Ishikawa (cell line): ENCODE measurements at regions not wholly inside any gene's neighbourhood (a gene's known extent, or its start where the extent isn't known, plus 50 kb on each side); places are given as distances from the start of the nearest gene placed in this dataset.

ENCODE experiments used
- CEBPB ChIP-seq: IDR thresholded peaks from 2 replicates; pipeline ENCODE4 v1.6.1; 2012
- CREB1 ChIP-seq: IDR thresholded peaks from 2 replicates; pipeline ENCODE4 v1.6.1; 2012; ENCODE audit warnings: low read depth
- EGR1 ChIP-seq: IDR thresholded peaks from 2 replicates; pipeline ENCODE4 v1.6.1; 2012
- EP300 ChIP-seq: IDR thresholded peaks from 2 replicates; pipeline ENCODE4 v1.6.1; 2012; ENCODE audit warnings: borderline replicate concordance
- FOXM1 ChIP-seq: IDR thresholded peaks from 2 replicates; pipeline ENCODE4 v1.6.1; 2012; ENCODE audit warnings: low read depth, borderline replicate concordance
- NFIC ChIP-seq: IDR thresholded peaks from 2 replicates; pipeline ENCODE4 v1.6.1; 2012
- RAD21 ChIP-seq: IDR thresholded peaks from 2 replicates; pipeline ENCODE4 v1.6.1; 2012; ENCODE audit warnings: low read depth
- REST ChIP-seq: IDR thresholded peaks from 2 replicates; pipeline ENCODE4 v1.6.1; 2012; ENCODE audit warnings: low read depth, mild to moderate bottlenecking
- TAF1 ChIP-seq: IDR thresholded peaks from 2 replicates; pipeline ENCODE4 v1.6.1; 2012; ENCODE audit warnings: low read depth, mild to moderate bottlenecking
- TCF12 ChIP-seq: IDR thresholded peaks from 2 replicates; pipeline ENCODE4 v1.6.1; 2012; ENCODE audit warnings: low read depth
- TEAD4 ChIP-seq: IDR thresholded peaks from 2 replicates; pipeline ENCODE4 v1.6.1; 2012
- YY1 ChIP-seq: IDR thresholded peaks from 2 replicates; pipeline ENCODE4 v1.6.1; 2012; ENCODE audit warnings: low read depth
- ZBTB7A ChIP-seq: IDR thresholded peaks from 2 replicates; pipeline ENCODE4 v1.6.1; 2012; ENCODE audit warnings: low read depth
- TF ChIP-seq, protein P1 (sequence below): IDR thresholded peaks from 2 replicates; pipeline ENCODE4 v1.6.1; 2012
- TF ChIP-seq, protein P2 (sequence below): IDR thresholded peaks from 2 replicates; pipeline ENCODE4 v1.6.1; 2012

- TF ChIP-seq, protein P1, sequence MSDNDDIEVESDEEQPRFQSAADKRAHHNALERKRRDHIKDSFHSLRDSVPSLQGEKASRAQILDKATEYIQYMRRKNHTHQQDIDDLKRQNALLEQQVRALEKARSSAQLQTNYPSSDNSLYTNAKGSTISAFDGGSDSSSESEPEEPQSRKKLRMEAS = no peak
- TF ChIP-seq RAD21 (peak; percentile 70), REST (no peak)
Observed at GRCh38 chr6:8219352-8219943, 117.1 kb upstream of the EEF1E1 start.

- TF ChIP-seq, protein P2, sequence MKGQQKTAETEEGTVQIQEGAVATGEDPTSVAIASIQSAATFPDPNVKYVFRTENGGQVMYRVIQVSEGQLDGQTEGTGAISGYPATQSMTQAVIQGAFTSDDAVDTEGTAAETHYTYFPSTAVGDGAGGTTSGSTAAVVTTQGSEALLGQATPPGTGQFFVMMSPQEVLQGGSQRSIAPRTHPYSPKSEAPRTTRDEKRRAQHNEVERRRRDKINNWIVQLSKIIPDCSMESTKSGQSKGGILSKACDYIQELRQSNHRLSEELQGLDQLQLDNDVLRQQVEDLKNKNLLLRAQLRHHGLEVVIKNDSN = no peak
- no peak for TF ChIP-seq NFIC
- TF ChIP-seq CEBPB = no peak
- TF ChIP-seq FOXM1 = no peak
- TF ChIP-seq EP300 = no peak
- TF ChIP-seq TCF12 = no peak
- TF ChIP-seq EGR1 = no peak
- TF ChIP-seq CREB1 = no peak
- no peak for TF ChIP-seq REST
- TF ChIP-seq TEAD4 = no peak
- TF ChIP-seq, protein P1 = no peak
- no peak for TF ChIP-seq YY1
- TF ChIP-seq RAD21 = no peak
- TF ChIP-seq TAF1 = no peak
- TF ChIP-seq ZBTB7A = no peak
Observed at GRCh38 chr6:8218861-8219260, 116.5 kb upstream of the EEF1E1 start.

DNA sequence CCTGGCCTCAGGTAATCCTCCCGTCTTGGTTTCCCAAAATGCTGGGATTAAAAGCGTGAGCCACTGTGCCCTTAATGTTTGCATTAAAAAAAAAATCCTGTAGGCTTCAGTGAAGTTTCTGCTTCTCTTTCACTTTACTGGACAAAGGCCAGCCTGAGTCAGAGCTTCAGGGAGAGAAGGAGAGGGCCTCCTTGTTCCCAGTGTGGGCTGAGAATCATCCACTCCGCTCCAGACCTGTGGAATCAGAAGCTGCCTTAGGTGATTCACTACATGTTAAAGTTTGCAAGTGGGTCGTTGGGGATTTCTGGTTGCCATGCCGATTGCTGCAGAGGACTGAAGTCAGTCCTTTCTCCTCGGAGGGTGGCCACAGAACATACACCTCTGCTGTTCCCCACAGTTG is 113.3 kb upstream of the EEF1E1 start:
- no peak for TF ChIP-seq RAD21
- TF ChIP-seq CREB1 = no peak
- no peak for TF ChIP-seq YY1
- no peak for TF ChIP-seq TCF12
- TF ChIP-seq TAF1 = no peak
- no peak for TF ChIP-seq TEAD4
- TF ChIP-seq, protein P1 = no peak
- TF ChIP-seq EP300 = no peak
- TF ChIP-seq EGR1 = no peak
- no peak for TF ChIP-seq CEBPB

GRCh38 chr6:8213995-8214394 is 111.6 kb upstream of the EEF1E1 start:
- TF ChIP-seq NFIC = no peak
- TF ChIP-seq YY1 = no peak
- no peak for TF ChIP-seq EGR1
- no peak for TF ChIP-seq TAF1
- TF ChIP-seq RAD21 = no peak
- TF ChIP-seq, protein P1 = no peak
- no peak for TF ChIP-seq ZBTB7A
- TF ChIP-seq, protein P2 = no peak
- TF ChIP-seq TEAD4 = no peak
- TF ChIP-seq FOXM1 = no peak
- TF ChIP-seq TCF12 = no peak
- no peak for TF ChIP-seq CEBPB
- no peak for TF ChIP-seq REST
- TF ChIP-seq EP300 = no peak
- no peak for TF ChIP-seq CREB1
